ENCODE measurements at regions not wholly inside any gene's neighbourhood (a gene's known extent, or its start where the extent isn't known, plus 50 kb on each side); places are given as distances from the start of the nearest gene placed in this dataset.

- TF ChIP-seq CTCF (IDR thresholded peaks at IDR 0.05; ENCODE audit: low read depth, low read length) (no peak), EZH2phosphoT487 (IDR thresholded peaks at IDR 0.05; ENCODE audit: low read depth) (no peak)
These were observed 811.1 kb upstream of the LRATD1 start for GRCh38 chr2:13821255-13821880.

Measured in OCI-LY3 (cell line).